ENCODE measurements at regions not wholly inside any gene's neighbourhood (a gene's known extent, or its start where the extent isn't known, plus 50 kb on each side); places are given as distances from the start of the nearest gene placed in this dataset.
"Not testable (repeated sequence)": the region's sequence is repeated elsewhere in the genome, so short reads cannot be mapped to it uniquely, and the experiment has no call there.

DNA sequence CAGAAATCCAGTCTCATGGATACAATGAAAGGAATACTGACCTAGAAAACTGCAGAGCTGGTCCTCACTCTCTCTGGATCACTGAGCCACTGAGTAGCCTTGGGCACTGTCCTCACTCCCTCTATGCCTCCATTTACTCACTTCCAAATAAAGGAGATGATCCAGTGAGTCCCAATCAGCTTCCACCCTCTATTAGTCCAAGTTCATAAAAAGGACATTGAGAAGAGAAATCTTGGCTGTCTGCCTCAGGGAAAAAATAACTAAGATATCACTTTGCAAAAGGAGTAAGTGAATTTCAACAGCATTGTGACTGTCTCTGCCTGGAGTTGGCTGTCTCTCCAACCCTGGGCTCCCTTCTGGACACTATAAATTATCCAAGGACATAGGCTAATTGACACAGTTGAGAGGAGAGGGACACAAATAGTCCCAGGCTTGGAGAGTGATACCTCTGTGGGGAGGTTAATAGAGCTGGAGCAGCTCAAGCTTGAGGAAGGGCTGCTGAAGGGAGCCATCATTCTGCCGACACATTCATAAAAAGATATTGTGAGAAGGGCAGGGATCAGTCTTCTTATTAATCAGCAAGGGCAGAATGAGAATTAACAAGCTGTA, 572.3 kb downstream of the RAB28 start:
- TF ChIP-seq CTCF (IDR thresholded peaks at IDR 0.05): no peak
- Mint-ChIP-seq H3K9me3 (ENCODE audit: low read depth) (peaks cover 13% of the 10 kb centered on the region), H3K27me3 (ENCODE audit: low read depth) (no peaks in the 10 kb centered on the region), H3K27ac (ENCODE audit: unreplicated experiment) (no peak overlapping the region), H3K4me1 (ENCODE audit: low read depth) (no peaks in the 10 kb centered on the region), H3K4me3 (ENCODE audit: unreplicated experiment) (no peak overlapping the region), H3K36me3 (ENCODE audit: low read depth) (peaks cover 2% of the 10 kb centered on the region)
- no peak for DNase-seq (ENCODE audit: low spot score)

- not testable (repeated sequence) for H3K36me3 Mint-ChIP-seq (ENCODE audit: low read depth); H3K9me3 Mint-ChIP-seq (ENCODE audit: low read depth)
Measured at GRCh38 chr4:12903640-12904039, 580.5 kb downstream of the RAB28 start.

GRCh38 chr4:12902735-12903134, 581.4 kb downstream of the RAB28 start:
- H3K4me1 Mint-ChIP-seq (ENCODE audit: low read depth): no peaks in the 10 kb centered on the region
- no peak for TF ChIP-seq CTCF (IDR thresholded peaks at IDR 0.05)
- H3K27me3 Mint-ChIP-seq (ENCODE audit: low read depth): no peaks in the 10 kb centered on the region
- H3K4me3 Mint-ChIP-seq (ENCODE audit: unreplicated experiment): no peak overlapping the region
- no peak overlapping the region for H3K27ac Mint-ChIP-seq (ENCODE audit: unreplicated experiment)
- no peaks in the 10 kb centered on the region for H3K36me3 Mint-ChIP-seq (ENCODE audit: low read depth)
- peaks cover 9% of the 10 kb centered on the region for H3K9me3 Mint-ChIP-seq (ENCODE audit: low read depth)
- no peak for DNase-seq (ENCODE audit: low spot score)

More at GRCh38 chr4:12903640-12904039, 580.5 kb downstream of the RAB28 start:
- DNase-seq (ENCODE audit: low spot score); H3K4me3 Mint-ChIP-seq (ENCODE audit: unreplicated experiment); H3K27ac Mint-ChIP-seq (ENCODE audit: unreplicated experiment); H3K4me1 Mint-ChIP-seq (ENCODE audit: low read depth); H3K27me3 Mint-ChIP-seq (ENCODE audit: low read depth): not testable (repeated sequence)

DNA sequence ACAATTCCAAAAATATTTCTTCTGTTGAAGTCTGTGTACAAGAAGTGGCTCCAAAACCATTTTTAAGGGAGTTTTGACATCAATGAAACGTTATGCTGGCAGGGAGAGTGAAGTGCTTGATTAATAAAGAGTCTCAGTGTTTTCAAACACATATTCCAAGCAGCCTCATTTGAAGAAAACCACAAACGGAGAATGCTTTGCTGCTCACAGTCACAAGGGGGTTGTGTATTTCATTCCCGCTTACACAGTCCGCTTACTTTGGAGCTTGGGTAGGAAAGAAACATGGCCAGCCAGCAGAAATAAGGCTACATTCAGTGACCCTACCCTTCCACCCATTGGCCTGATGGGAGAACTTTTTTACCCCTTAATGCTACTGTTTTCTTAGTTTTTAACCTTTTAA, 586.2 kb downstream of the RAB28 start:
- no peaks in the 10 kb centered on the region for H3K4me1 Mint-ChIP-seq (ENCODE audit: low read depth)
- H3K27ac Mint-ChIP-seq (ENCODE audit: unreplicated experiment): no peak overlapping the region
- H3K9me3 Mint-ChIP-seq (ENCODE audit: low read depth): no peaks in the 10 kb centered on the region
- no peaks in the 10 kb centered on the region for H3K36me3 Mint-ChIP-seq (ENCODE audit: low read depth)
- no peak for TF ChIP-seq CTCF (IDR thresholded peaks at IDR 0.05)
- H3K27me3 Mint-ChIP-seq (ENCODE audit: low read depth): no peaks in the 10 kb centered on the region
- DNase-seq (ENCODE audit: low spot score): no peak
- H3K4me3 Mint-ChIP-seq (ENCODE audit: unreplicated experiment): no peak overlapping the region

DNA sequence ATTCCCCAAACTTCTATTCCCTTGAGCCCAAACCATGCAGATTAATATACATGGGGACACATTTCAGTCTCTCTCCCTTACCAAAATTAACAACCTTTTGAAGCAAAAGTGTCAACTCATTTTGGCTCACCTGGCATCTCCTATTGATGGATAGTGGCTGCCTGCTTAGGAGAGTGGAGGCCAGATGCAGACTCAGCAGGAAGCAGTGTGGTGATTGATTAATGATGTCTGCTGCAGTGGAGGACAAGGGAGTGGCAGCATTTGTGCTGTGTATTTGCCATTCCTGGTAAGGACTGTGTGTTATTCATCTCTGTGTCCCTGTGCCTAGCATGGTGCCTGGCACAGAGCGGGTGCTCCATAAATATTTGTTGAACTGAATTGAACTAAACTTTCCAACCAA, 590.1 kb downstream of the RAB28 start:
- no peaks in the 10 kb centered on the region for H3K27me3 Mint-ChIP-seq (ENCODE audit: low read depth)
- H3K36me3 Mint-ChIP-seq (ENCODE audit: low read depth): no peaks in the 10 kb centered on the region
- no peak for DNase-seq (ENCODE audit: low spot score)
- no peak overlapping the region for H3K27ac Mint-ChIP-seq (ENCODE audit: unreplicated experiment)
- H3K4me1 Mint-ChIP-seq (ENCODE audit: low read depth): peaks cover 4% of the 10 kb centered on the region
- H3K9me3 Mint-ChIP-seq (ENCODE audit: low read depth): no peaks in the 10 kb centered on the region
- TF ChIP-seq CTCF (IDR thresholded peaks at IDR 0.05): no peak
- no peak overlapping the region for H3K4me3 Mint-ChIP-seq (ENCODE audit: unreplicated experiment)

- Mint-ChIP-seq H3K27me3 (ENCODE audit: low read depth) (no peaks in the 10 kb centered on the region), H3K4me1 (ENCODE audit: low read depth) (peaks cover 6% of the 10 kb centered on the region), H3K27ac (ENCODE audit: unreplicated experiment) (peak overlapping the region; percentile 8)
Measured at GRCh38 chr4:12889054-12889453, 595.1 kb downstream of the RAB28 start.

More at GRCh38 chr4:12889054-12889453, 595.1 kb downstream of the RAB28 start:
- H3K4me3 Mint-ChIP-seq (ENCODE audit: unreplicated experiment): no peak overlapping the region
- H3K36me3 Mint-ChIP-seq (ENCODE audit: low read depth): no peaks in the 10 kb centered on the region
- TF ChIP-seq CTCF (IDR thresholded peaks at IDR 0.05): no peak
- H3K9me3 Mint-ChIP-seq (ENCODE audit: low read depth): no peaks in the 10 kb centered on the region
- DNase-seq (ENCODE audit: low spot score): no peak

All from chondrocyte (in vitro differentiated cells).